ENCODE measurements at regions not wholly inside any gene's neighbourhood (a gene's known extent, or its start where the extent isn't known, plus 50 kb on each side); places are given as distances from the start of the nearest gene placed in this dataset.

DNA sequence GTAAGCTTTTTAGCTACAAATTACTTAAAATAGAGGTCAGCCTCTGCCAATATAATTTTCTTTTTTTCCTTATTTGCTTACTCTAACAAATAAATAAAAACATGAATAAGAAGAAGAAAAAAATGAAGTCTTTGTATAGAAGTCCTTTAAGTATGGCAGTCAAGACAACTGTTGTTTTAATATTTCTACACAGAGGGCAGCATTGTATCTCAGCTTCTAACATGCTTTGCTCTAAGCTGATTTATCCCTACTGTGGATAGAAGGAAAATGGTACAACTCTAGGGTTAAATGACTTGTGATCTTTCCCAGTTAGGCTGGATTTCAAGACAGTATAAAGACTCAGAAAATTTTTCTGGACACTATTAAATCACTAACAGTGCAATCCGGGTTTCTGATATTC is 104.3 kb upstream of the MEIS2 start:
- H3K4me3 ChIP-seq = no peak overlapping the region
- no peak for DNase-seq
- intact Hi-C loops (cut with DNase I; ENCODE audit: low total_unique reads) = no loop called here
- TF ChIP-seq, protein P1, sequence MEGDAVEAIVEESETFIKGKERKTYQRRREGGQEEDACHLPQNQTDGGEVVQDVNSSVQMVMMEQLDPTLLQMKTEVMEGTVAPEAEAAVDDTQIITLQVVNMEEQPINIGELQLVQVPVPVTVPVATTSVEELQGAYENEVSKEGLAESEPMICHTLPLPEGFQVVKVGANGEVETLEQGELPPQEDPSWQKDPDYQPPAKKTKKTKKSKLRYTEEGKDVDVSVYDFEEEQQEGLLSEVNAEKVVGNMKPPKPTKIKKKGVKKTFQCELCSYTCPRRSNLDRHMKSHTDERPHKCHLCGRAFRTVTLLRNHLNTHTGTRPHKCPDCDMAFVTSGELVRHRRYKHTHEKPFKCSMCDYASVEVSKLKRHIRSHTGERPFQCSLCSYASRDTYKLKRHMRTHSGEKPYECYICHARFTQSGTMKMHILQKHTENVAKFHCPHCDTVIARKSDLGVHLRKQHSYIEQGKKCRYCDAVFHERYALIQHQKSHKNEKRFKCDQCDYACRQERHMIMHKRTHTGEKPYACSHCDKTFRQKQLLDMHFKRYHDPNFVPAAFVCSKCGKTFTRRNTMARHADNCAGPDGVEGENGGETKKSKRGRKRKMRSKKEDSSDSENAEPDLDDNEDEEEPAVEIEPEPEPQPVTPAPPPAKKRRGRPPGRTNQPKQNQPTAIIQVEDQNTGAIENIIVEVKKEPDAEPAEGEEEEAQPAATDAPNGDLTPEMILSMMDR (IDR thresholded peaks at IDR 0.05) = no peak
- no peak overlapping the region for H3K27ac ChIP-seq
- H3K27me3 ChIP-seq = no peaks in the 10 kb centered on the region
- no peaks in the 10 kb centered on the region for H3K36me3 ChIP-seq
- no peaks in the 10 kb centered on the region for H3K4me1 ChIP-seq
- no peaks in the 10 kb centered on the region for H3K9me3 ChIP-seq

DNA sequence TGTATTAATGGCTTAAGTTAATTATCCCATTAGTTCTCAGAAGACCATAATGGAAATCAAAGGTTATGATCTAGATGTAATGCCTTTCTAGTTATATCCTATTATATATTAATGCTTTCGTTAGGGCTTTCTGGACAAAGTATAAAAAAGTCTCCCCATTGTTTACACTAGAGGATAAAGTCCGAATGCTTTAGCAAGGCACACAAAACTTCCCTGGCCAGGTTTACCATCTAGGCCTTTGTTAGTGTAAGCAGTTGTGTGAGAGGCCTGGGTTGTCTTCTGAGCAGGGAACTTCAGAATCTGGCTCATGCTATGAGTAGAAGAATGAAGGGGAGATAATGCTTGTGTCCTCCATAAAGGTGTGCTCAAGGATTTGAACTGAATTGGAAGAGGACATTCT is 106.3 kb upstream of the MEIS2 start:
- intact Hi-C loops (cut with DNase I; ENCODE audit: low total_unique reads) = no loop called here
- Histone ChIP-seq H3K9me3 (no peaks in the 10 kb centered on the region), H3K27me3 (no peaks in the 10 kb centered on the region), H3K27ac (no peak overlapping the region), H3K36me3 (no peaks in the 10 kb centered on the region), H3K4me1 (no peaks in the 10 kb centered on the region), H3K4me3 (no peak overlapping the region)
- TF ChIP-seq, protein P1 (IDR thresholded peaks at IDR 0.05) = no peak
- no peak for DNase-seq

DNA sequence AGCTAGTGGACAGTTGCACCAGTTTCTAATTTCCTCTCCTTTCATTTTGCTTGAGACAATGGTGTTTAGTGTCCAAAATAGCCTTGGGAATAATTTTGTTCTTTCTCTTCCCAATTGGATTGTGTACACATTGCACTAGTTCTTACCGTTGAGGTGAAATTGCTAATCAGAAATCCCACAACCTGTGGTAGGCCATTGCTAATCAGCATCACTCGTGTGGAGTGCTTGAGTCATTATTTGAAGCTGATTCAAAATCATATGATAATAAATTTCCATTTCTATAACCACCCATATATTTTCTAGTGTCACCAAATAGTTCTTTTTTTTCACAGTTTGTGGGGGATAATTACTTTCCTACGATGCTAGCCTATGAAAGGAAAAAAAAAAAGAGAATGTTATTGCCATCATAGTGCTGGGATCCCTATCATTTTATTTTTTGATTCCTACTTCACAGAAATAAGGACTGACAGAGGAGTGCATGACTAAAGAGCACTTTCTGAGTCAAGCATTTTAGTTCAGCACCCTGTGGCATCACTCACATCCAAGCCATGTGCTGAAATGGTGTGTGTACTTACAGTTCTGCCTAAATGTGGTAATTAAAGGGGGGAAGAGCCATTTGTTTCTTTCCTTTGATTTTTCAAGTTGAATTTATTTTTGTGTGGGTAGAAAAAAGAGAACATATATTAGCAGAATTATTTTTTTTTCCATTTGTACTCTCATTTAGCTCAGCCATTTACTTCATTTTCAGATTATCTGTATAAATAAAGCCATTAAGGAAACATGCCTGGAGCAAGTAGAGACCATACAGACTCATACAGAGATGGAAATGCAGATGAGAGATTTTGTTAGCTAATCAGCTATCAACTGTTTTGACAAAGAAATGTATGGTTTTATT is 108.0 kb upstream of the MEIS2 start:
- no peaks in the 10 kb centered on the region for H3K9me3 ChIP-seq
- TF ChIP-seq, protein P1 (IDR thresholded peaks at IDR 0.05) = no peak
- no peaks in the 10 kb centered on the region for H3K4me1 ChIP-seq
- no peak for DNase-seq
- H3K27ac ChIP-seq = no peak overlapping the region
- H3K27me3 ChIP-seq = no peaks in the 10 kb centered on the region
- intact Hi-C loops (cut with DNase I; ENCODE audit: low total_unique reads) = no loop called here
- H3K4me3 ChIP-seq = no peak overlapping the region
- H3K36me3 ChIP-seq = no peaks in the 10 kb centered on the region

DNA sequence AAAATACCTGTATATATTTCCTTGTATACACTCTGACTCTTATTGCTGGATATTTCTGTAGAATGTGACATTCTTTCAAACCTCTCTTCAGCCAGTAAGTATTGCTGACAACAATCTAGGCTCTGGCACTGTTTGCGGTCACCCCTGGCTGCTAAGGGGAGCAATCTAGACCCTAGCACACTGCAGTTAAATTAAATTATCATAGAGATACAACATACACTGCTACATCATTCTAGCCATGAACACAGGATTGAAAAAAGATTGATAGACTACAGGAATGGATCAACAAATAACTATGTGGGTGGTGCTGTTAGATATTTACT is 108.7 kb upstream of the MEIS2 start:
- DNase-seq = no peak
- intact Hi-C loops (cut with DNase I; ENCODE audit: low total_unique reads) = no loop called here

DNA sequence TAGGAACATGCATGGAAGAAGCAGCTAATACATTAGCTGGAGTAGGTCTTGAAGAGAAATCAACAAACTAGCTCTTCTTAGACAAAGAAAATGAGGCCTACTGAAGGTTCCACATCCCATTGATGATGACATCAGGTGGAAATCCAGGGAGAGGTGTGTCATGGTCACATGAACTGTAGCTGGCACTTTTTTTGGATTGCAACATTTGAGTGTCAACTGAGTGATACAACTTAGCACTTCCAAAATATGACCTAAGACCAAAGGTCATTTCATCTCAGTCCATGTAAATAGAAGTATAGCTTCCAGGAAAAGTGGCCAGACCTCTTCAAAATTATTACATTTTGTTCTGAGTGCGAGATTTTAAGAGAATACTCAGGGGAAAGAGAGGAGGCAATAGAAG is 117.2 kb upstream of the MEIS2 start:
- no peaks in the 10 kb centered on the region for H3K9me3 ChIP-seq
- H3K27me3 ChIP-seq = no peaks in the 10 kb centered on the region
- TF ChIP-seq, protein P1 (IDR thresholded peaks at IDR 0.05) = no peak
- no peaks in the 10 kb centered on the region for H3K36me3 ChIP-seq
- DNase-seq = no peak
- no peaks in the 10 kb centered on the region for H3K4me1 ChIP-seq
- no peak overlapping the region for H3K4me3 ChIP-seq
- H3K27ac ChIP-seq = no peak overlapping the region
- intact Hi-C loops (cut with DNase I; ENCODE audit: low total_unique reads) = no loop called here

More for the DNA sequence above, 108.7 kb upstream of the MEIS2 start:
- Histone ChIP-seq H3K27ac (no peak overlapping the region), H3K4me3 (no peak overlapping the region), H3K9me3 (no peaks in the 10 kb centered on the region), H3K4me1 (no peaks in the 10 kb centered on the region), H3K27me3 (no peaks in the 10 kb centered on the region), H3K36me3 (no peaks in the 10 kb centered on the region)
- TF ChIP-seq, protein P1 (IDR thresholded peaks at IDR 0.05) = no peak

Data from tibial artery (tissue), 4 donors.